ENCODE measurements at regions not wholly inside any gene's neighbourhood (a gene's known extent, or its start where the extent isn't known, plus 50 kb on each side); places are given as distances from the start of the nearest gene placed in this dataset.

DNA sequence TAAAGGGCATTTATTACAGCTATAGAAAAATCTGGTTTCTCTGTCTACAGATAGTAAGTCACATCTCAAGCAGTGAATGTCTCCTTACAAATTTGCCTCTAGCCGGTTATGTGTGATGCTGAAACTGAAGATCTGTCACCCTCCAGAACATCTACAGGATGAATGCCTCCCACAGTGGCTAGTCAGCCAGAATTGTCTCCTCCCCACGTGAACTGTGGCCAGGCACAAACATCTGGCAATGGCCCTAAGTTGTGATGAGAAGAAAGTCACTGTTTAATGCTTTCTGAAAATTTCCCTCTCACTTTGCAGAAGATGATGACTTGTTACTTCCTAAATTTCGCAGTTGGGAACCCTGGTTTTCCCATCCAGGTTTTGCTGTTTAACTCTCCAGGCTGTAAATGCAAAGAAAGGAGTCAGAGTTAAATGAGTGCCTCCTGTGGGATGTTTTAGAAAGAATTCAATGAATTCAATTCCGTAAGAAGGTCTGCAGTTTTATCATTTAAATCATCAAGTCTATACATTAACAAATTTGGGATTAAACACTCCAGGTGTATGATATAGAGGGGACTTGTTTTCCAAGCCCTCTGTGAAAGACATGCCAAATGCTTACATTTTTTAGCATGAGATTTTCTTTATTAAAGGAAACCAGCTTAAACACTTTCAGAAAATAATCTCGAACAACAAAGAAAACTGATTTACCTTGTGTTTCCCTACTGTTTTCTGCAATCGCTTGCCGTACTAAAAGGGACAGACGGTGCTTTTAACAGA is 55.4 kb upstream of the TLR3 start:
- TF ChIP-seq, protein P1, sequence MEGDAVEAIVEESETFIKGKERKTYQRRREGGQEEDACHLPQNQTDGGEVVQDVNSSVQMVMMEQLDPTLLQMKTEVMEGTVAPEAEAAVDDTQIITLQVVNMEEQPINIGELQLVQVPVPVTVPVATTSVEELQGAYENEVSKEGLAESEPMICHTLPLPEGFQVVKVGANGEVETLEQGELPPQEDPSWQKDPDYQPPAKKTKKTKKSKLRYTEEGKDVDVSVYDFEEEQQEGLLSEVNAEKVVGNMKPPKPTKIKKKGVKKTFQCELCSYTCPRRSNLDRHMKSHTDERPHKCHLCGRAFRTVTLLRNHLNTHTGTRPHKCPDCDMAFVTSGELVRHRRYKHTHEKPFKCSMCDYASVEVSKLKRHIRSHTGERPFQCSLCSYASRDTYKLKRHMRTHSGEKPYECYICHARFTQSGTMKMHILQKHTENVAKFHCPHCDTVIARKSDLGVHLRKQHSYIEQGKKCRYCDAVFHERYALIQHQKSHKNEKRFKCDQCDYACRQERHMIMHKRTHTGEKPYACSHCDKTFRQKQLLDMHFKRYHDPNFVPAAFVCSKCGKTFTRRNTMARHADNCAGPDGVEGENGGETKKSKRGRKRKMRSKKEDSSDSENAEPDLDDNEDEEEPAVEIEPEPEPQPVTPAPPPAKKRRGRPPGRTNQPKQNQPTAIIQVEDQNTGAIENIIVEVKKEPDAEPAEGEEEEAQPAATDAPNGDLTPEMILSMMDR (IDR thresholded peaks at IDR 0.05; ENCODE audit: low read depth, low read length) = no peak
- H3K4me3 ChIP-seq (replicated peaks in 1 of 2; ENCODE audit: low read depth in 2 of 2, low read length in 2 of 2) = no peak overlapping the region
- DNase-seq (ENCODE audit: low read depth in 2 of 2) = no peak

DNA sequence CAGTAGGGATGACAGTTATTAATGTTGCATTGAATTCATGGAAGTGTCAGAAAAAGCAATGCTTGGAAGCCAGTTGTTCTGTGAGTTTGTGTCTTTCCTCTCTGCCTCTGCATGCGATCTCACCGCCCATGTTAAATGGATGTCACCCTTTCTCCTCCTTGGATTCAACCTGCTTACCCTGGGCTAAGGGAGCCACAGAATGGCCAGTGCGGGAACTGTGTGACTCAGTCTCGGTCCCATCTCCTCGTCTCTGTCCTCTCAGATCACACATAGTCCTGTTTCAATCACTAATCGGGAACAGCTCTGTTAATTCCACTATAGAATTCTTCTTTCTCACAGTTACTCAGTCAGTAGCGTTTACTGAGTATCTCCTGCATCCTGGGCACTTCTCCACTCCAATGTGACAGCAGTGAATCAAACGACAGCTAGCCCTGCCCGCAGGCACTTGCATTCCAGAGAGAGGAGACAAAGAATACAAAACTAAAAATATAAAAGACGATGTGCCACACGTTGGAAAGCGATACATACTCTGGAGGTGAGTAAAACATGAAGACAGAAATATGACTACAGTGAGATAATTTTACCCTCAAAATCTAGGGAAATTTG is 53.6 kb upstream of the TLR3 start:
- H3K4me3 ChIP-seq (replicated peaks in 1 of 2; ENCODE audit: low read depth in 2 of 2, low read length in 2 of 2) = no peak overlapping the region
- no peak for DNase-seq (ENCODE audit: low read depth in 2 of 2)
- TF ChIP-seq, protein P1 (IDR thresholded peaks at IDR 0.05; ENCODE audit: low read depth, low read length) = no peak

DNA sequence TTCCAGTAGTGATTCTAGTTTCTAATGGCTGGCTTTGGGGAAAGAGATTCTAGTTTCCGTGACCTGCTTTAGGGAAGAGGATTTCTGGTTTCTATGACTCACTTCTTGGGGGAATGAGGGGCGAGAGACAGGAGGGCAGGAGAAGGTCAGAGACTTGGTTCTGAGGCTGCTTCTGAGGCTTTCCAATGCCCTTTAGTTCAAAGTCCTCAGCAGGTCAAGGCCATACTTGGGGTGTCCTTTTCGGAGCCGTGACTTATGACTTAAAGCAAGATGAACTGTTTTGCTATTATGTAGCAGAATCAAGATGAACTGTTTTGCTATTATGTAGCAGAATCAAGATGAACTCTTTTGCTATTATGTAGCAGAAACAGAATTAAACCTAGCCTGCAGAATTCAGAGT is 52.2 kb upstream of the TLR3 start:
- DNase-seq (ENCODE audit: low read depth in 2 of 2) = no peak
- no peak overlapping the region for H3K4me3 ChIP-seq (replicated peaks in 1 of 2; ENCODE audit: low read depth in 2 of 2, low read length in 2 of 2)
- TF ChIP-seq, protein P1 (IDR thresholded peaks at IDR 0.05; ENCODE audit: low read depth, low read length) = no peak

DNA sequence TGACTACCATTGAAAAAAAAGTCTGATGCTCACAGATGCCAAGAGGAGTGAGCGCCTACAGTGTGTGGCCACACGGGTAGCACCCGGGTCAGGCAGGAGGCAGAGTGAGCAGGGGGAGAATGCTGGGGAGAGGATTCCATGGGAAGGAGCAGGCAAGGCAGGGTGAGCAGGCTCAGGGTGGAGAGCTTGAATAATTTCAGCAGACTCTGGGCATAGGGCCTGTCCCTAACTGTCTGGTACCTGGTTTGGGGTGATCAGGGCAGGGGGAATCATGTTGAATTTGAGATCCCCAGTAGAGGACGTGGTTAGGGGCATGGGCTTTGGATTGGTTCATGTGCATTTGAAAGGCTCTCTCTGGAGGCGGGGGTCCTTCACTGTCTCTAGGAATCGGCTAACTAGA is 51.2 kb upstream of the TLR3 start:
- no peak overlapping the region for H3K4me3 ChIP-seq (replicated peaks in 1 of 2; ENCODE audit: low read depth in 2 of 2, low read length in 2 of 2)
- TF ChIP-seq, protein P1 (IDR thresholded peaks at IDR 0.05; ENCODE audit: low read depth, low read length) = no peak

DNA sequence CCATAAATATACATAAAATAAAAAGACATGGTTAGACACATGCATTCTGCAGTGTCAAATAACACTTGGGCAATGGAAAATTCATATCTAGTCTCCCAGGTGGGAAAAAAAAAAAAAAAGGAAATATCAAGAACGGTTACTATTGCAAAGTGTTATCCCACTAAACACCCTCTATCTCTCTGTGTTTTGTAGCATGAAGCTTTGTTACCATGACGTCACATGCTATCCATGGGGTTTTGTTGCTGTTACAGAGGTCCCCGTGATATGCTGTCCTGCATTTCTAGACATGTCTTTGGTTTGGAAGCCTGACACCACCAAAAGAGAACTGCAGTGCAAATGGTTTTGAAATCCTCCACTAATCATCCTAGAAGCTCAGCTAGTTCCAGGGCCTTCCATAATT is 50.7 kb upstream of the TLR3 start:
- TF ChIP-seq, protein P1 (IDR thresholded peaks at IDR 0.05; ENCODE audit: low read depth, low read length) = no peak
- H3K4me3 ChIP-seq (replicated peaks in 1 of 2; ENCODE audit: low read depth in 2 of 2, low read length in 2 of 2) = no peak overlapping the region
- no peak for DNase-seq (ENCODE audit: low read depth in 2 of 2)

More for the DNA sequence above, 51.2 kb upstream of the TLR3 start:
- DNase-seq (ENCODE audit: low read depth in 2 of 2) = no peak

DNA sequence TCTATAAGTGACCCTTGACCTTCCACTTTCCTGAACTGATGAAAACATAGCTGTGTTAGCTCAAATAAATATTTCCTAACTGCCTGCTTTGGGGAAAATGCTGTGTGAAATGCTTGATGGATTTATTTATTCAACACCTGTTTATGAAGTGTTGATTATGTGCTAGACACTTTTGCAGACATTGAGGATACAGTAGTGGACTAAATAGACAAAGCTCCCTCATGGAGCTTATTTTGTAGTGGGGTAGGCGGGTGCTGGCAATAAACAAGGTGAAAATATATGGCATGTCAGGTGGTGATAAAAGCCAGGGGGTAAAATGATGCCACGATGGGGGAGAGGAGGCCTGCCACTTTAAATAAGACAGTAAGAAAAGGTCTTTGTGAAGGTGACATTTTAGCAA is 50.2 kb upstream of the TLR3 start:
- DNase-seq (ENCODE audit: low read depth in 2 of 2) = no peak
- TF ChIP-seq, protein P1 (IDR thresholded peaks at IDR 0.05; ENCODE audit: low read depth, low read length) = no peak
- H3K4me3 ChIP-seq (replicated peaks in 1 of 2; ENCODE audit: low read depth in 2 of 2, low read length in 2 of 2) = no peak overlapping the region

All from cardiac fibroblast (primary cell).